CD4-positive, alpha-beta T cell (primary cell): ENCODE measurements at regions not wholly inside any gene's neighbourhood (a gene's known extent, or its start where the extent isn't known, plus 50 kb on each side); places are given as distances from the start of the nearest gene placed in this dataset.

Experiments used
- ATAC-seq: fragments of 200-7000 bp; cut with Tn5 transposase; one replicate; pipeline ENCODE4 v1.10.0; 2022; ENCODE audit warnings: mild to moderate bottlenecking; ENCODE audit not compliant: poor library complexity
- CTCF ChIA-PET: fragments of 350-600 bp; sonication (Branson Sonifier 250); formaldehyde crosslinking; loops from one replicate; lab custom pipeline; 2021; ENCODE audit warnings: antibody characterized with exemption, inconsistent platforms; lab: Charles Lee
- POLR2A ChIA-PET: fragments of 350-600 bp; sonication (Branson Sonifier 250); formaldehyde crosslinking; loops from one replicate; lab custom pipeline; 2021; ENCODE audit warnings: antibody characterized with exemption, inconsistent platforms; lab: Charles Lee
- DNase-seq, 14 experiments: peaks; one replicate each; pipeline ENCODE4 v3.0.0-alpha.2; 2013 to 2020; ENCODE audit warnings: mixed read lengths in 2 of 14
- H3K27ac ChIP-seq, 2 donors: one replicate each; pipeline versions ENCODE4 v1.5.1 to v1.7.0; 2013; ENCODE audit warnings: low read length in 2 of 2, low read depth in 1 of 2, mild to moderate bottlenecking in 1 of 2
- H3K27me3 ChIP-seq, 2 experiments: 1 replicate in 1 of 2; 2 replicates in 1 of 2; pipeline versions ENCODE4 v1.6.1 to v1.7.0; 2013; ENCODE audit warnings: low read length in 2 of 2, control low read depth in 1 of 2, mild to moderate bottlenecking in 1 of 2, moderate library complexity in 1 of 2; ENCODE audit not compliant: insufficient read depth in 2 of 2, control insufficient read depth in 1 of 2
- H3K36me3 ChIP-seq: one replicate; pipeline ENCODE4 v1.6.1; 2013; ENCODE audit warnings: low read length, control low read depth; ENCODE audit not compliant: insufficient read depth
- H3K4me1 ChIP-seq: one replicate; pipeline ENCODE4 v1.6.1; 2013; ENCODE audit warnings: low read length, control low read depth; ENCODE audit not compliant: insufficient read depth
- H3K4me3 ChIP-seq: one replicate; pipeline ENCODE4 v1.5.1; 2013; ENCODE audit warnings: mild to moderate bottlenecking, low read length, moderate library complexity
- H3K9me3 ChIP-seq, 2 experiments: 1 replicate in 1 of 2; 2 replicates in 1 of 2; pipeline versions ENCODE4 v1.6.1 to v1.7.0; 2013; ENCODE audit warnings: low read length in 2 of 2, mild to moderate bottlenecking in 2 of 2, control low read depth in 1 of 2, moderate library complexity in 1 of 2; ENCODE audit not compliant: control insufficient read depth in 1 of 2, insufficient read depth in 1 of 2
- H3K27ac Mint-ChIP-seq: one replicate; pipeline ENCODE4 v1.8.0; 2020; ENCODE audit warnings: mixed read lengths
- H3K27me3 Mint-ChIP-seq: one replicate; pipeline ENCODE4 v1.8.0; 2021; ENCODE audit warnings: mixed read lengths
- H3K36me3 Mint-ChIP-seq: one replicate; pipeline ENCODE4 v1.8.0; 2021; ENCODE audit warnings: low read depth, mixed read lengths
- H3K4me1 Mint-ChIP-seq: one replicate; pipeline ENCODE4 v1.8.0; 2021; ENCODE audit warnings: low read depth, mixed read lengths
- H3K4me3 Mint-ChIP-seq: one replicate; pipeline ENCODE4 v1.8.0; 2020; ENCODE audit warnings: mild to moderate bottlenecking, mixed read lengths
- H3K9me3 Mint-ChIP-seq: one replicate; pipeline ENCODE4 v1.8.0; 2020; ENCODE audit warnings: mixed read lengths
- CTCF ChIP-seq: fragments of 200-600 bp; IDR thresholded peaks from one replicate; pipeline ENCODE4 v1.8.0; 2022; ENCODE audit warnings: antibody characterized with exemption, mild to moderate bottlenecking
- intact Hi-C, 2 experiments: fragments of 100-400 bp; cut with DNase I in 1 of 2; cut with micrococcal nuclease in 1 of 2; formaldehyde crosslinking; loops; one replicate each; pipeline versions ENCODE4 v1.15.1 to v1.9.0; 2023 to 2025; cut with DNase I, micrococcal nuclease

GRCh38 chr21:25391777-25392176, 215.5 kb downstream of the MRPL39 start:
- Histone ChIP-seq H3K4me1 (no peaks in the 10 kb centered on the region), H3K36me3 (no peaks in the 10 kb centered on the region), H3K27me3 (no peaks in the 10 kb centered on the region), H3K27ac (no peak overlapping the region), H3K9me3 (no peaks in the 10 kb centered on the region), H3K4me3 (no peak overlapping the region)
- H3K4me1 Mint-ChIP-seq, result no peaks in the 10 kb centered on the region
- no peak overlapping the region for H3K27ac Mint-ChIP-seq
- no peaks in the 10 kb centered on the region for H3K36me3 Mint-ChIP-seq
- H3K27me3 Mint-ChIP-seq, result peaks cover 5% of the 10 kb centered on the region
- CTCF ChIA-PET, result no interaction called here
- no peaks in the 10 kb centered on the region for H3K9me3 Mint-ChIP-seq
- TF ChIP-seq CTCF, result no peak
- no peak for ATAC-seq
- no peak for DNase-seq
- intact Hi-C loops, result no loop called here
- H3K4me3 Mint-ChIP-seq, result no peak overlapping the region
- POLR2A ChIA-PET, result no interaction called here

- POLR2A ChIA-PET, result interaction anchor here (0.5 kb wide), 1 partner anchor 1667 kb away, joined by 3 read pairs; no protein-coding TSS in a partner anchor
Observed at GRCh38 chr21:25390701-25391100, 216.6 kb downstream of the MRPL39 start.

GRCh38 chr21:25387665-25388064, 219.6 kb downstream of the MRPL39 start:
- H3K4me3 Mint-ChIP-seq, result no peak overlapping the region
- CTCF ChIA-PET, result no interaction called here
- Histone ChIP-seq H3K4me3 (no peak overlapping the region), H3K27ac (no peak overlapping the region), H3K4me1 (no peaks in the 10 kb centered on the region), H3K27me3 (no peaks in the 10 kb centered on the region), H3K9me3 (no peaks in the 10 kb centered on the region), H3K36me3 (no peaks in the 10 kb centered on the region)
- H3K27ac Mint-ChIP-seq, result no peak overlapping the region
- POLR2A ChIA-PET, result no interaction called here
- no peak for ATAC-seq
- TF ChIP-seq CTCF, result no peak
- peaks cover 11% of the 10 kb centered on the region for H3K4me1 Mint-ChIP-seq
- no peaks in the 10 kb centered on the region for H3K9me3 Mint-ChIP-seq
- DNase-seq, result no peak
- H3K27me3 Mint-ChIP-seq, result peaks cover 5% of the 10 kb centered on the region
- intact Hi-C loops, result loop anchor here (2.0 to 5.0 kb wide), 2 partner anchors 1533 to 1535 kb away; no protein-coding TSS in a partner anchor
- H3K36me3 Mint-ChIP-seq, result no peaks in the 10 kb centered on the region

More at GRCh38 chr21:25390701-25391100, 216.6 kb downstream of the MRPL39 start:
- intact Hi-C loops, result no loop called here
- Mint-ChIP-seq H3K4me3 (no peak overlapping the region), H3K36me3 (no peaks in the 10 kb centered on the region), H3K4me1 (peaks cover 5% of the 10 kb centered on the region), H3K27me3 (peaks cover 5% of the 10 kb centered on the region), H3K9me3 (no peaks in the 10 kb centered on the region), H3K27ac (no peak overlapping the region)
- no peak overlapping the region for H3K27ac ChIP-seq
- TF ChIP-seq CTCF, result no peak
- DNase-seq (no peak), ATAC-seq (no peak)
- no peaks in the 10 kb centered on the region for H3K9me3 ChIP-seq
- H3K4me3 ChIP-seq, result no peak overlapping the region
- CTCF ChIA-PET, result no interaction called here
- no peaks in the 10 kb centered on the region for H3K36me3 ChIP-seq
- H3K27me3 ChIP-seq, result no peaks in the 10 kb centered on the region
- no peaks in the 10 kb centered on the region for H3K4me1 ChIP-seq
